OCI-LY3 (cell line): ENCODE measurements at regions not wholly inside any gene's neighbourhood (a gene's known extent, or its start where the extent isn't known, plus 50 kb on each side); places are given as distances from the start of the nearest gene placed in this dataset.

Experiments
- H2AFZ ChIP-seq: fragments of 200-600, 300-600 bp; shearing (Covaris generic); 2 replicates; pipeline ENCODE4 v1.6.0; 2014; ENCODE audit warnings: antibody characterized with exemption, low read depth, low read length
- H3K27ac ChIP-seq: fragments of 200-600, 300-600 bp; sonication (generic); 2 replicates; pipeline ENCODE4 v1.5.1; 2014; ENCODE audit warnings: mild to moderate bottlenecking, low read length, moderate library complexity, mixed read lengths
- H3K27me3 ChIP-seq: fragments of 200-600, 300-600 bp; sonication (generic); 2 replicates; pipeline ENCODE4 v1.6.1; 2014; ENCODE audit warnings: low read depth, low read length, mixed read lengths
- H3K36me3 ChIP-seq: fragments of 200-600, 300-600 bp; sonication (generic); replicated peaks from 2 replicates; pipeline ENCODE3; 2014; ENCODE audit warnings: low read depth, low read length, mixed read lengths
- H3K4me1 ChIP-seq: fragments of 300-600, 200-600 bp; sonication (generic); 2 replicates; pipeline ENCODE4 v1.6.1; 2014; ENCODE audit warnings: low read length, mixed read lengths
- H3K4me2 ChIP-seq: fragments of 200-600, 300-600 bp; sonication (generic); 2 replicates; pipeline ENCODE4 v1.6.1; 2014; ENCODE audit warnings: low read length, mixed read lengths
- H3K4me3 ChIP-seq: fragments of 300-600, 200-600 bp; sonication (generic); 2 replicates; pipeline ENCODE4 v1.5.1; 2014; ENCODE audit warnings: antibody characterized with exemption, mild to moderate bottlenecking, low read length, moderate library complexity
- H3K79me2 ChIP-seq: fragments of 300-600, 200-600 bp; shearing (Covaris generic); 2 replicates; pipeline ENCODE4 v1.6.1; 2014; ENCODE audit warnings: mild to moderate bottlenecking, low read length, mixed read lengths
- H3K9ac ChIP-seq: fragments of 300-600, 200-600 bp; shearing (Covaris generic); 2 replicates; pipeline ENCODE4 v1.6.0; 2014; ENCODE audit warnings: mild to moderate bottlenecking, low read length, moderate library complexity
- H3K9me3 ChIP-seq: fragments of 200-600, 300-600 bp; shearing (Covaris generic); 2 replicates; pipeline ENCODE4 v1.6.1; 2014; ENCODE audit warnings: low read length, mixed read lengths; ENCODE audit not compliant: insufficient read depth
- H4K20me1 ChIP-seq: fragments of 200-600, 300-600 bp; sonication (generic); 2 replicates; pipeline ENCODE4 v1.6.1; 2016; ENCODE audit warnings: low read length, mixed read lengths; ENCODE audit not compliant: insufficient read depth
- CTCF ChIP-seq: fragments of 200-600, 300-600 bp; sonication (generic); IDR thresholded peaks from 2 replicates; pipeline ENCODE4 v1.5.1; 2014; ENCODE audit warnings: antibody characterized with exemption, low read length, low read depth
- EZH2phosphoT487 ChIP-seq: fragments of 200-600 bp; shearing (Covaris generic); IDR thresholded peaks from 2 replicates; pipeline ENCODE4 v1.6.1; 2018; ENCODE audit warnings: antibody characterized with exemption, mixed run types, low read depth

- H2AFZ ChIP-seq = no peak overlapping the region
- no peaks in the 10 kb centered on the region for H3K36me3 ChIP-seq
- H3K27me3 ChIP-seq = no peaks in the 10 kb centered on the region
- H3K4me1 ChIP-seq = no peaks in the 10 kb centered on the region
- H4K20me1 ChIP-seq = no peaks in the 10 kb centered on the region
- H3K4me3 ChIP-seq = no peak overlapping the region
- no peak overlapping the region for H3K27ac ChIP-seq
- no peak for TF ChIP-seq EZH2phosphoT487
- TF ChIP-seq CTCF = no peak
- no peak overlapping the region for H3K9ac ChIP-seq
- H3K79me2 ChIP-seq = no peaks in the 10 kb centered on the region
- no peaks in the 10 kb centered on the region for H3K9me3 ChIP-seq
- no peak overlapping the region for H3K4me2 ChIP-seq
These were observed 175.5 kb downstream of the KATNIP start for GRCh38 chr16:27725236-27726000.

GRCh38 chr16:27726621-27727261 is 176.8 kb downstream of the KATNIP start:
- TF ChIP-seq EZH2phosphoT487 (no peak), CTCF (no peak)
- no peaks in the 10 kb centered on the region for H3K9me3 ChIP-seq
- no peaks in the 10 kb centered on the region for H3K36me3 ChIP-seq
- no peak overlapping the region for H3K9ac ChIP-seq
- H3K4me3 ChIP-seq = no peak overlapping the region
- no peaks in the 10 kb centered on the region for H3K79me2 ChIP-seq
- no peak overlapping the region for H2AFZ ChIP-seq
- H4K20me1 ChIP-seq = no peaks in the 10 kb centered on the region
- H3K27ac ChIP-seq = no peak overlapping the region
- H3K4me2 ChIP-seq = no peak overlapping the region
- H3K4me1 ChIP-seq = no peaks in the 10 kb centered on the region
- no peaks in the 10 kb centered on the region for H3K27me3 ChIP-seq

- Histone ChIP-seq H3K4me2 (no peak overlapping the region), H3K4me3 (no peak overlapping the region), H3K9ac (no peak overlapping the region), H2AFZ (no peak overlapping the region), H4K20me1 (no peaks in the 10 kb centered on the region), H3K79me2 (no peaks in the 10 kb centered on the region), H3K9me3 (no peaks in the 10 kb centered on the region), H3K36me3 (no peaks in the 10 kb centered on the region), H3K4me1 (no peaks in the 10 kb centered on the region), H3K27ac (no peak overlapping the region), H3K27me3 (no peaks in the 10 kb centered on the region)
- TF ChIP-seq EZH2phosphoT487 = no peak
These were observed 178.0 kb downstream of the KATNIP start for GRCh38 chr16:27727941-27728340.

GRCh38 chr16:27728691-27729090 is 178.7 kb downstream of the KATNIP start:
- no peak overlapping the region for H3K4me3 ChIP-seq
- no peak overlapping the region for H3K27ac ChIP-seq
- TF ChIP-seq EZH2phosphoT487 (no peak), CTCF (no peak)
- H3K4me2 ChIP-seq = no peak overlapping the region
- no peak overlapping the region for H2AFZ ChIP-seq
- no peaks in the 10 kb centered on the region for H3K27me3 ChIP-seq
- no peaks in the 10 kb centered on the region for H4K20me1 ChIP-seq
- H3K79me2 ChIP-seq = no peaks in the 10 kb centered on the region
- H3K9me3 ChIP-seq = no peaks in the 10 kb centered on the region
- H3K36me3 ChIP-seq = no peaks in the 10 kb centered on the region
- no peaks in the 10 kb centered on the region for H3K4me1 ChIP-seq
- no peak overlapping the region for H3K9ac ChIP-seq
